PC-9 (cell line): ENCODE measurements at regions not wholly inside any gene's neighbourhood (a gene's known extent, or its start where the extent isn't known, plus 50 kb on each side); places are given as distances from the start of the nearest gene placed in this dataset.

Source experiments
- BruUV-seq: library from RNA; stranded (reverse); fragments of 400-500 nt; replicated peaks from 2 replicates; lab custom pipeline; 2021; lab: Mats Ljungman, UMichigan
- CTCF ChIA-PET: fragments of 300-600 bp; sonication (Branson Sonifier 250); formaldehyde crosslinking; loops from one replicate; lab custom pipeline; 2022; ENCODE audit warnings: antibody characterized with exemption; lab: Charles Lee
- POLR2A ChIA-PET: fragments of 300-600 bp; sonication (Branson Sonifier 250); formaldehyde crosslinking; loops from one replicate; lab custom pipeline; 2022; ENCODE audit warnings: antibody characterized with exemption; ENCODE audit not compliant: unreplicated experiment; lab: Charles Lee
- DNase-seq, 2 experiments: peaks; one replicate each; pipeline versions ENCODE4 v3.0.0 to v3.0.0-alpha.2; 2015 to 2022; ENCODE audit warnings: mixed read lengths in 1 of 2
- H2AFZ ChIP-seq: fragments of 200-600 bp; sonication (generic); 2 replicates; pipeline ENCODE4 v1.8.1; 2017; ENCODE audit warnings: antibody characterized with exemption
- H3F3A ChIP-seq: fragments of 200-600 bp; sonication (generic); 2 replicates; pipeline ENCODE4 v1.8.1; 2017; ENCODE audit warnings: antibody characterized with exemption, mild to moderate bottlenecking, low read depth; ENCODE audit not compliant: insufficient read depth
- H3K27ac ChIP-seq: fragments of 200-600 bp; sonication (generic); 2 replicates; pipeline ENCODE4 v1.6.1; 2016; ENCODE audit warnings: mixed run types
- H3K27me3 ChIP-seq: fragments of 200-600 bp; sonication (generic); 2 replicates; pipeline ENCODE4 v1.6.1; 2016; ENCODE audit warnings: low read depth, mixed run types; ENCODE audit not compliant: insufficient read depth
- H3K36me3 ChIP-seq: fragments of 200-600 bp; sonication (generic); 2 replicates; pipeline ENCODE4 v1.6.1; 2016; ENCODE audit warnings: low read depth, mixed run types
- H3K4me1 ChIP-seq: fragments of 200-600 bp; sonication (generic); replicated peaks from 2 replicates; pipeline ENCODE4 v1.6.1; 2016; ENCODE audit warnings: mixed run types; ENCODE audit not compliant: insufficient read depth
- H3K4me2 ChIP-seq: fragments of 200-600 bp; sonication (generic); 2 replicates; pipeline ENCODE4 v1.6.1; 2017; ENCODE audit warnings: mixed run types
- H3K4me3 ChIP-seq: fragments of 200-600 bp; sonication (generic); 2 replicates; pipeline ENCODE4 v1.6.1; 2016; ENCODE audit warnings: mixed run types
- H3K79me2 ChIP-seq: fragments of 200-600 bp; sonication (generic); 2 replicates; pipeline ENCODE4 v1.6.1; 2017; ENCODE audit warnings: low read depth, mixed run types
- H3K9me2 ChIP-seq: fragments of 200-600 bp; sonication (generic); 2 replicates; pipeline ENCODE4 v1.8.1; 2017; ENCODE audit warnings: mild to moderate bottlenecking; ENCODE audit not compliant: insufficient read depth
- H3K9me3 ChIP-seq: fragments of 200-600 bp; sonication (generic); 2 replicates; pipeline ENCODE4 v1.8.1; 2016; ENCODE audit warnings: low read depth; ENCODE audit not compliant: insufficient read depth
- H4K20me1 ChIP-seq: fragments of 200-600 bp; sonication (generic); 2 replicates; pipeline ENCODE4 v1.8.1; 2017; ENCODE audit not compliant: insufficient read depth
- CTCF ChIP-seq: fragments of 200-600 bp; sonication (generic); conservative IDR thresholded peaks from 2 replicates; pipeline ENCODE4 v1.6.1; 2017; ENCODE audit warnings: mixed run types, antibody characterized with exemption, mild to moderate bottlenecking, moderate library complexity
- EZH2 ChIP-seq: fragments of 200-600 bp; sonication (generic); IDR thresholded peaks from 2 replicates; pipeline ENCODE4 v1.8.0; 2017; ENCODE audit warnings: antibody characterized with exemption, low read depth
- intact Hi-C: fragments of 100-400 bp; cut with micrococcal nuclease; formaldehyde crosslinking; loops from one replicate; pipeline ENCODE4 v1.10.0; 2022; ENCODE audit not compliant: unreplicated experiment

- H4K20me1 ChIP-seq, result no peaks in the 10 kb centered on the region; the same call in 1 of the 2 replicates
- no peaks in the 10 kb centered on the region for H3K27me3 ChIP-seq
- POLR2A ChIA-PET, result interaction anchor here (0.6 kb wide), 1 partner anchor 1461 kb away, joined by 3 read pairs; no protein-coding TSS in a partner anchor
These were observed 268.0 kb downstream of the PTPRC start for GRCh38 chr1:198906739-198907422.

GRCh38 chr1:198907423-198907746 is 268.5 kb downstream of the PTPRC start:
- no TSS peak for BruUV-seq
- Histone ChIP-seq H3K9me2 (no peaks in the 10 kb centered on the region), H3K4me1 (no peaks in the 10 kb centered on the region), H4K20me1 (no peaks in the 10 kb centered on the region; the same call in 1 of the 2 replicates), H3K9me3 (no peaks in the 10 kb centered on the region; the same call in 1 of the 2 replicates), H3K27me3 (no peaks in the 10 kb centered on the region), H3K27ac (no peak overlapping the region), H3F3A (no peaks in the 10 kb centered on the region), H3K4me2 (no peak overlapping the region), H3K4me3 (no peak overlapping the region), H2AFZ (no peak overlapping the region), H3K79me2 (no peaks in the 10 kb centered on the region), H3K36me3 (no peaks in the 10 kb centered on the region)
- ChIA-PET POLR2A (no interaction called here), CTCF (no interaction called here)
- no peak for DNase-seq
- TF ChIP-seq EZH2 (no peak), CTCF (no peak)
- intact Hi-C loops, result no loop called here

More at GRCh38 chr1:198906739-198907422, 268.0 kb downstream of the PTPRC start:
- no peaks in the 10 kb centered on the region for H3K4me1 ChIP-seq
- H3K27ac ChIP-seq, result no peak overlapping the region
- H2AFZ ChIP-seq, result no peak overlapping the region
- intact Hi-C loops, result no loop called here
- H3K9me3 ChIP-seq, result no peaks in the 10 kb centered on the region; the same call in 1 of the 2 replicates
- no peak for DNase-seq
- H3K4me3 ChIP-seq, result no peak overlapping the region
- no peaks in the 10 kb centered on the region for H3F3A ChIP-seq
- no peaks in the 10 kb centered on the region for H3K36me3 ChIP-seq
- H3K79me2 ChIP-seq, result no peaks in the 10 kb centered on the region
- CTCF ChIA-PET, result no interaction called here
- no peak overlapping the region for H3K4me2 ChIP-seq
- TF ChIP-seq EZH2, result no peak
- no peak for TF ChIP-seq CTCF
- no TSS peak for BruUV-seq
- no peaks in the 10 kb centered on the region for H3K9me2 ChIP-seq

- Histone ChIP-seq H3K9me2 (no peaks in the 10 kb centered on the region), H3K9me3 (no peaks in the 10 kb centered on the region; the same call in 1 of the 2 replicates), H3K79me2 (no peaks in the 10 kb centered on the region), H3K27me3 (no peaks in the 10 kb centered on the region), H4K20me1 (no peaks in the 10 kb centered on the region; the same call in 1 of the 2 replicates), H2AFZ (no peak overlapping the region), H3K4me3 (no peak overlapping the region), H3F3A (no peaks in the 10 kb centered on the region), H3K36me3 (no peaks in the 10 kb centered on the region), H3K27ac (no peak overlapping the region), H3K4me1 (no peaks in the 10 kb centered on the region), H3K4me2 (no peak overlapping the region)
- CTCF ChIA-PET, result no interaction called here
- TF ChIP-seq EZH2 (no peak), CTCF (no peak)
- BruUV-seq, result no TSS peak
- no peak for DNase-seq
- POLR2A ChIA-PET, result no interaction called here
- intact Hi-C loops, result no loop called here
These were observed 270.2 kb downstream of the PTPRC start for GRCh38 chr1:198908995-198909394.
